ENCODE measurements at regions not wholly inside any gene's neighbourhood (a gene's known extent, or its start where the extent isn't known, plus 50 kb on each side); places are given as distances from the start of the nearest gene placed in this dataset.
"Not testable (repeated sequence)": the region's sequence is repeated elsewhere in the genome, so short reads cannot be mapped to it uniquely, and the experiment has no call there.

DNA sequence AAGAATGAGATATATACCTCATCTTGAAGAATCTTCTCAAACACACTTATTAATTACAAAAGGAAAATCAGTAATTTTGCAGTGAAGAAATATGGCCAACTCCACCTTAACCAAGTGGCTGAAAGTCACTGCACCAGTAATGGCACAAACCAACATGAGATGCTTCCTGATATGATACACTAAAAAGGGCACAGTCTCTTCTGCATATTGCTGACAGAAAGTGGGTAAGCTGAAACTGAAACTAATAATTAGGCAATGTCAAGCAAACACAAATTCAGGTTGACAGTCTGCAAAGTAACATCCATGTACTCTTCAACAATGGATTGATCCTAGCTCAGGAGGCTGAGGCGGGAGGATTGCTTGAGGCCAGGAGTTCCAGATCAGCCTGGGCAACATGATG is 56.1 kb downstream of the ZNF22 start:
- DNase-seq (ENCODE audit: low spot score), result not testable (repeated sequence)

- no peak for DNase-seq (ENCODE audit: low spot score)
Measured at GRCh38 chr10:45058580-45058979, 57.9 kb downstream of the ZNF22 start.

- no peak for DNase-seq (ENCODE audit: low spot score)
Measured at GRCh38 chr10:45058992-45059561, 58.4 kb downstream of the ZNF22 start.

DNA sequence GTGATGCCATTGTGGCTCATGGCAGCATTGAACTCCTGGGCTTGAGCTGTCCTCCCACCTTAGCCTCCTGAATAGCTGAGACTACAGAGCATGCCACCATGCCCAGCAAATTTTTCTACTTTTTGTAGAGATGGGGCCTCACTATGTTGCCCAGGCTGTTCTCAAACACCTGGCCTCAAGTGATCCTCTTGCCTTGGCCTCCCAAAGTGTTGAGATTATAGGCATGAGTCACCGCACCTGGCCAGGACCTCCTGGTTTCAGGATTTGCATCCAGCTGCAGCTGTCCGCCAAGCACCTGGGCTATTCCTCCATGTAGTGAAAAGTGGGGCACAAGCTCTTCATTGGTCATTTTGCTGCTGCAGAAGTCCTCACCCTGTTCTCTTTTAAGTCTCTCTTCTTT is 58.9 kb downstream of the ZNF22 start:
- no peak for DNase-seq (ENCODE audit: low spot score)

DNA sequence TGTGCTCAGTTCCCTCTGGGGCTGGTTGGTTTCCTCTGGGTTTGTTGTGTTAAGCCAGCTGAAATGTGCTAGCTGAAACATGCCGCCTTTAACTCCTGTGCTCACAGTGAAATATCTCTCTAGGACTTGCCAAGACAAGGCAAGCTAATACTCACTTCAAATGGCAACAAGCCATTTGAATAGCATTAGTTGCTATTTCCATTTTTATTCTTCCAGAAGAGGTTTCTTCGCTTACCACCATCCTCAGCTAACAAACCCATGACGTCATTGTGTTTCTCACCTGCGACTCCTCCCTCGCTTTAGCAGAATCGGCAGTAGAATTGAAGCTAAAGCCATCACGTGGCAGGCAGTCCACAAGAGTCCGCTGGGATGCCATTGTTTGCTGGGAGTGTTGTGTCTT is 61.3 kb downstream of the ZNF22 start:
- no peak for DNase-seq (ENCODE audit: low spot score)

GRCh38 chr10:45063591-45064231 is 63.0 kb downstream of the ZNF22 start:
- no peak for DNase-seq (ENCODE audit: low spot score)

DNA sequence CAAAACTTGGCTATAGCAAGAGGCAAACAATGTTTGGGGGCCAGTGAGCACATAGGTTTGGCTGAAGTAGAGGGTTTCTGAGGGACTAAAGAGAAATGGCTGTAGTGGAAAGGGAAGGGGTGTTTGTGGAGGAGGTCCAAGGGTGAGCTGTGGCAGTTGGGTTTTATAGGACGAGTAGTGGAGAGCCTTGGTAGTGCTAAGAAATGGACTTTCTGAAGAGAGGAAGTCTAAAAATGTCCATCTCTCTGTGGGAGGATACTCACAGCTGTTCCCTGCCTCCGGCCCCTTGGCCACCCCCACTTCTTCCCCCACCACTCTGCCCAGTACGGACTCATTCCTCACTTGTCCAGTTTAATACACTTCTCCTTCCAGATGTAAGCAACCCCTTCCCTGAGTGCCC is 64.3 kb downstream of the ZNF22 start:
- no peak for DNase-seq (ENCODE audit: low spot score)

GRCh38 chr10:45071043-45071813 is 70.5 kb downstream of the ZNF22 start:
- no peak for DNase-seq (ENCODE audit: low spot score)

DNA sequence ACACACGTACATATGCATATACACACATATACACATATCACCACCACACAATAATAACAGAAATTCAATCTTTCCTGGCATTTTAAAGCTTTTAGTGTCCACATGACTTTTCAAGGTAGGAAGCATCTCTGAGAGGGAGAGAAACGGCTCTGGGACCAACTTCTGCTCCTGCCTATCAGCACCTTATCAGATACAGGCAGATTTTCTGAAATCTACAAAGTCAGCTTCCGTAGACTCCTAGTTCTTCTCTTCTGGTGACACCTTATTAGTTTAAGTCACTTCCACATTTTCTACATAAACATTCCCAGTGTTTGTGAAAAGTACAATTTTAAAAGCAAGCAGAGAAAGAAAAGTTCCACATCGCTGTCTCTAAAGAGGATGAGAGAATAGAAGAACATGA is 74.5 kb downstream of the ZNF22 start:
- no peak for DNase-seq (ENCODE audit: low spot score)

- no peak for DNase-seq (ENCODE audit: low spot score)
Measured at GRCh38 chr10:45075826-45076380, 75.2 kb downstream of the ZNF22 start.

DNA sequence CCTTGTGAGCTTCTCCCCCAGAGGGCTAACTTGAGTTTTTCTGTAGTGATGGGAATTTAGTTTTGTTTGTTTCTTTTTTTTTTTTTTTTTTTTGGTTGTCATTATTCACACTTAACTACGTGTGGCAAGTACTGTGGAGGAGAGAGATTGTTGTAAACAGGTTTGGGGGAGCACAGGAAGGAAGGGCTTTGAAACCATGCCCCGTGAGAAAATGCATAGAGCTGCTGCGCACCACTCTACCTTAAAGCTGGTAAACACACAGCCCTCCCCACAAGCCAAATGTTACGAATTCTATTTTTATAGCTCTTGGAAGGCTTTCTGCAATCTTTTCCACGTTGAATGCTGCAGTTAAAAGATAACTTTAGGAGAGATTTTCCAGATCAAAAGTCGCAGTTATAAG is 76.2 kb downstream of the ZNF22 start:
- DNase-seq (ENCODE audit: low spot score), result no peak

DNA sequence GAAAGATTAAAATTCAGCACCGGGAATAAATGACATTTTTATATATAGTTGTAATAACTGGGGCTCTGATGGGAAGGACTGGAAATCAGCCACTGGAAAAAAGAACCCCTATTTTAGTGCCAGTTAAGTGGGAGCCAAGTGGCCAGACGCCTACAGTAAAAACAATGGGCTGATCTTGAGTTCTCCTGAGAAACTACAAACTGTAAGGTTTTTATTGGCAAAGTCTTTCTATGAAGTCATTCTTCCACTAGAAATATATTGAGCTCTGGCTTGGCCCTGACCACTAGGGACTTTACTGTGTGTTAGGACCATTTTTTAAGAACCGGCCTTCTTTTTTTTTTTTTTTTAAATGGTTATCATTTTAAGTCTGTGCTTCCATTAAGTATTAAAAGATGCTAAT is 79.6 kb downstream of the ZNF22 start:
- no peak for DNase-seq (ENCODE audit: low spot score)

GRCh38 chr10:45082176-45082575 is 81.5 kb downstream of the ZNF22 start:
- no peak for DNase-seq (ENCODE audit: low spot score)

DNA sequence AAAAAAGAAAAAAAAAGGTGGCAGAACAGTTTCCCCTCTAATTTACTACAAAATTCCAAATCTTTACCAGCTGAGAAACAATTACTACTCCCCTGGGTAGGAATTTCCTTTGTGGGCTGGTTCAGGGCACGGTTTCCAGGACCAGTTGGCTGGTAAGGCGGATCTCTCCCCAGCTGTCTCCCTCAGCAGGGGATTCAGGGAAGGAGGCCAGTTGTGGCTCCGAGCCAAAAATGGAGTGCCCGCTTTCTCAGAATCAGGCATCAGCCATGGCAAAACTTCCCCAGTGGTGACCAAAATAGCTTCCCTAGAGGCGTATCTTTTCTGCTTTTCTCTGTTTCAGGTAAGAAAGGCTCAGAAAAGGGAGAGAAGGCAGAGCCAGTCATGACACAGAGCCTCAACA is 91.2 kb downstream of the ZNF22 start:
- DNase-seq (ENCODE audit: low spot score), result no peak

DNA sequence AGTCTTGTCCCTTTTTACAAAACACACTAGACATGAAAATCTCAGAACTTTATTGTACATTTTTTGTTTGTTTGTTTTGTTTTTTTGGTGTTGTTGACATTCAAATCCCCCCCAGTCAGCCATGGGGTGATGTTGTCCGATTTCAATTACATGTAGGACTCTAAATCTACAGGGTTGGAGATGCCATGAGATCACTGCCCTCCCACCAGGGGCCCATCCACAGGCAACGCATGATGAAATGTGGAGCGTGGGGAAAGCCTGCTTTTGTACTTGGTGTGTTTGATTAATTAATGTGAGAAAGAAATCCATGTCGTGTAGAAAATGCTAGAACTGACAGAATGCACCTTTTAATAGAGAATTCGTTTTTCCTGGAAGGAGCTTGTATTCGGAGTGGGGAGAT is 93.2 kb downstream of the ZNF22 start:
- DNase-seq (ENCODE audit: low spot score), result no peak

- DNase-seq (ENCODE audit: low spot score), result no peak
Measured at GRCh38 chr10:45095286-45095685, 94.6 kb downstream of the ZNF22 start.

GRCh38 chr10:45096001-45096400 is 95.3 kb downstream of the ZNF22 start:
- DNase-seq (ENCODE audit: low spot score), result no peak

DNA sequence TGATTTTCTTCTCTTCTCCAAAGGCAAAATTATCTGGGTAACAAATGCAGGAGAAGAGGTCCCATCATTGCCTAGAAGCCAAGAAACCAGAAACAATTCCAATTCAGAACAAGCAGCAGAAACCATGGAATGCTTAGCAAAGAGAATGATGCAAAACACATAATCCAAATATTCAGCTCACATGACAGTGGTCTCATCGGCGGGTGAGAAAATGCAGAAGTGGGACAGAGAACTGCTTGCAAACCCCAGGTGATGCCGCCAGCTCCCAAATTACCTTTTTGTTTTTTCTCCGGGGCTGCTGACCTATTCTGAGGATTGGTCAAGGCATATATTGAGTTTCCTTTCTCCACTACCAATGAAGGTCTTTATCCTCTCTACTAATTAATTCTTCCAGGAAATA is 99.7 kb downstream of the ZNF22 start:
- no peak for DNase-seq (ENCODE audit: low spot score)

DNA sequence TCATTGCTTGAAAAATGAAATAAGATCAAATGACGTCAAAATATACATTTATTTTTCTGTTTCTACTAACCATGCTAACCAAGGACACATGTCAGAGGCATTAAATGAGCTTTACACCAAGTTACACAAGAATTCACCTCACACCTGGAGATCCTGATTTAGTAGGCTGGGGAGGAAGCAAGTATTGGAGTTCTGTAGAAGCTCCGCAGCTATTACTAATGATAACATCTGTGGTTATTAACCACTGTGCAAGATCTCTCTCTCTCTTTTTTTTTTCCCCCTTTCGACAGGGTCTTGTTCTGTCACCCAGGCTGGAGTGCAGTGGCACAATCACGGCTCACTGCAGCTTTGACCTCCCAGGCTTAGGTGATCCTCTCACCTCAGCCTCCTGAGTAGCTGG is 104.0 kb downstream of the ZNF22 start:
- no peak for DNase-seq (ENCODE audit: low spot score)

DNA sequence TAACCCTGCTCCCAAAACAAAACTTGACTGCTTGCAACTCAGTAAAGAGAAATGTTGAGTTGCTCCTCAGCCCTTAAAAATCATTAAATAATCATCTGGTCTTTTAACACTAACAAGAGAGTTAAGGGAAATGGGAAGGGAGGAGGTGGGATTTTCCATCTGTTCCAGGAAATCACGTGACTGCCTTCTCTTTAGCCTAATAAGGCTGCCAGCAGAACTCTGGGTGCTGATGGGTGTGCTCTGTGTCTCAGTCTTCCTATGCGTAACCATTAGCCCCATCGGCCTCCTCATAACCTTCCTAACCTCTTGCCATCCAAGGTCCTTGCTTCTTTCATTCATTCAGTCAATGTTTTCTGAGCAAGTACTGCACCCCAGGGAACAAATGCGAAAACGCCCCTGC is 104.6 kb downstream of the ZNF22 start:
- DNase-seq (ENCODE audit: low spot score), result not testable (repeated sequence)

GRCh38 chr10:45106236-45106856 is 105.6 kb downstream of the ZNF22 start:
- no peak for DNase-seq (ENCODE audit: low spot score)

- DNase-seq (ENCODE audit: low spot score), result no peak
Measured at GRCh38 chr10:45111509-45111908, 110.8 kb downstream of the ZNF22 start.

DNA sequence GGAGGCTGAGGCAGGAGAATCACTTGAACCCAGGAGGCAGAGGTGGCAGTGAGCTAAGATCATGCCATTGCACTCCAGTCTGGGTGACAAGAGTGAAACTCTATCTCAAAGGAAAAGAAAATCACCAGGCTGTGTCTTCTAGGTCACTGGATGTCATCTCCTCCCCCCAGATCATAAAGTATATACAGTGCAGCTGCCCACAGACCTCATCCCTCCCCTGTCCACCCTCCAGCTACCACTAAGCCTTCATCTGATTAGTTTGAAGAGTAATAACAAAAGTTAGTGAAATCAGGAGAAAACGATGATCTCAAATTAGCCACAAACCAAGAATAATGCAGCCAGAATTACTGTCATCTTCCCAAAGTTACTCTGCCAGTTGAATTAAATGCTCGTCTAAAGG is 117.2 kb downstream of the ZNF22 start:
- DNase-seq (ENCODE audit: low spot score), result not testable (repeated sequence)
